ENCODE measurements at regions not wholly inside any gene's neighbourhood (a gene's known extent, or its start where the extent isn't known, plus 50 kb on each side); places are given as distances from the start of the nearest gene placed in this dataset.

GRCh38 chr13:27347211-27347772 lies 76.7 kb downstream of the RASL11A start:
- TF ChIP-seq ZBED1 (IDR thresholded peaks at IDR 0.05) (no peak), HMG20B (CRISPR knock-in tag; IDR thresholded peaks at IDR 0.05) (no peak), ELF4 (CRISPR knock-in tag; IDR thresholded peaks at IDR 0.05) (no peak), EZH2 (IDR thresholded peaks at IDR 0.05; ENCODE audit: borderline replicate concordance, low read depth, low read length) (no peak), REST (IDR thresholded peaks at IDR 0.05; ENCODE audit: borderline replicate concordance) (no peak), REST (CRISPR knock-in tag; IDR thresholded peaks at IDR 0.05; ENCODE audit: low read depth) (no peak), ZNF146 (CRISPR knock-in tag; IDR thresholded peaks at IDR 0.05; ENCODE audit: unreplicated experiment) (no peak), RBFOX2 (IDR thresholded peaks at IDR 0.05; ENCODE audit: low read depth, low read length) (no peak), UBTF (IDR thresholded peaks at IDR 0.05; ENCODE audit: borderline replicate concordance in 1 of 2, low read depth in 2 of 2, low read length in 2 of 2) (no peak)
